Astrocyte (in vitro differentiated cells and primary cell): ENCODE measurements at regions not wholly inside any gene's neighbourhood (a gene's known extent, or its start where the extent isn't known, plus 50 kb on each side); places are given as distances from the start of the nearest gene placed in this dataset.

ENCODE experiments used
- EZH2 ChIP-seq: IDR thresholded peaks from 2 replicates; pipeline ENCODE4 v1.6.1; 2012; ENCODE audit warnings: mild to moderate bottlenecking, low read length, inconsistent platforms; ENCODE audit not compliant: insufficient read depth
- TF ChIP-seq, protein P1 (sequence below): IDR thresholded peaks from 2 replicates; pipeline ENCODE4 v1.5.1; 2011; ENCODE audit warnings: low read depth, mild to moderate bottlenecking, inconsistent platforms, low read length, moderate library complexity; ENCODE audit not compliant: insufficient read depth

DNA sequence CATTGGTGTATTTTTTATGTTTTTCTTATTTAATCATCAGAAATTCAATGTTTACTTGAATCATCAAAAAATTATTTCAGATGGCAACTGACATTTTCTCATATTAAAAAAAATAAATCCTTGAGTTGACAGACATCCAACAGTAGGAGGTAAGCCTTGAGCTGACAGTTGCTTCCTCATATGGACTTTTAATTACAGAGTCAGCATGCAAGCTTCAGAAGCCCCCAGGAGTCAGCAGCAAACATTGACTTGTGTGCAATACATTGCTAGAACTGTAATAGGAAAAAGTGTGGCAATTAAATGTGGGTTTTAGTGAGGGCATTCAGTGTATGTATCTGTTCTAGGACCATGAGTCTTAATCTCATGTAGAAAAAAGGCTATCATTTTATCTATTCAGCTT, 62.4 kb upstream of the TAS2R16 start:
- no peak for TF ChIP-seq EZH2
- TF ChIP-seq, protein P1, sequence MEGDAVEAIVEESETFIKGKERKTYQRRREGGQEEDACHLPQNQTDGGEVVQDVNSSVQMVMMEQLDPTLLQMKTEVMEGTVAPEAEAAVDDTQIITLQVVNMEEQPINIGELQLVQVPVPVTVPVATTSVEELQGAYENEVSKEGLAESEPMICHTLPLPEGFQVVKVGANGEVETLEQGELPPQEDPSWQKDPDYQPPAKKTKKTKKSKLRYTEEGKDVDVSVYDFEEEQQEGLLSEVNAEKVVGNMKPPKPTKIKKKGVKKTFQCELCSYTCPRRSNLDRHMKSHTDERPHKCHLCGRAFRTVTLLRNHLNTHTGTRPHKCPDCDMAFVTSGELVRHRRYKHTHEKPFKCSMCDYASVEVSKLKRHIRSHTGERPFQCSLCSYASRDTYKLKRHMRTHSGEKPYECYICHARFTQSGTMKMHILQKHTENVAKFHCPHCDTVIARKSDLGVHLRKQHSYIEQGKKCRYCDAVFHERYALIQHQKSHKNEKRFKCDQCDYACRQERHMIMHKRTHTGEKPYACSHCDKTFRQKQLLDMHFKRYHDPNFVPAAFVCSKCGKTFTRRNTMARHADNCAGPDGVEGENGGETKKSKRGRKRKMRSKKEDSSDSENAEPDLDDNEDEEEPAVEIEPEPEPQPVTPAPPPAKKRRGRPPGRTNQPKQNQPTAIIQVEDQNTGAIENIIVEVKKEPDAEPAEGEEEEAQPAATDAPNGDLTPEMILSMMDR = no peak
